Stimulated activated effector memory CD8-positive, alpha-beta T cell treated with anti-CD3 and anti-CD28 coated beads, Interleukin-12 subunit alpha, Interleukin-12 subunit beta, amount 100 ng/mL, for 72 hours (primary cell): ENCODE measurements at regions not wholly inside any gene's neighbourhood (a gene's known extent, or its start where the extent isn't known, plus 50 kb on each side); places are given as distances from the start of the nearest gene placed in this dataset.

Source experiments
- ATAC-seq: fragments of 150-1000 bp; cut with Tn5 transposase; 2 replicates; pipeline ENCODE4 v1.10.0; 2021
- DNase-seq, 2 donors: peaks; one replicate each; pipeline ENCODE4 v3.0.0; 2021 to 2022; ENCODE audit warnings: low spot score in 2 of 2
- H3K27ac Mint-ChIP-seq: one replicate; pipeline ENCODE4 v1.8.0; 2022; ENCODE audit warnings: mild to moderate bottlenecking, mixed read lengths
- H3K36me3 Mint-ChIP-seq: one replicate; pipeline ENCODE4 v1.8.0; 2022; ENCODE audit warnings: mild to moderate bottlenecking, mixed read lengths
- H3K4me1 Mint-ChIP-seq: one replicate; pipeline ENCODE4 v1.8.0; 2022; ENCODE audit warnings: mixed read lengths
- H3K4me3 Mint-ChIP-seq: one replicate; pipeline ENCODE4 v1.8.0; 2022; ENCODE audit warnings: mild to moderate bottlenecking, mixed read lengths
- H3K9me3 Mint-ChIP-seq: one replicate; pipeline ENCODE4 v1.8.0; 2022; ENCODE audit warnings: mixed read lengths

DNA sequence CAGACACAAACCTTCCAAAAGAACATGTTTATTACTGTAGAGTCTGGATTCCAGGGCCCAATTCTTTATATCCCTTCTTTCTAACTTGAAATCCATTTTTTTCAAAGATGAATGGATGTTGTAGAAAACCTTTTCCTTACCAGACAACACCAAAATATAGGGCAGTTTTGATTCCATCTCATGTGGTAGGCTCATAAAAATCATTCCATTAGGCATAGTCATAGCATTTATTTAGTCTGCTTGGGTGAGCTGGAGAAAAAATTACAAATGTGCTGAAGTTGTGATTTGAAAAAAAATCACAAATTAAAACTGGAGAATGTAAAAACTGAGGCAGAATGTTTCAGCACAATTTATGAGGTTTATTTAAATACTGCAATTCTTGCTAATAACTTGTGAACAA, 199.3 kb upstream of the TBC1D5 start:
- Mint-ChIP-seq H3K4me3 (no peak overlapping the region), H3K9me3 (no peaks in the 10 kb centered on the region), H3K4me1 (no peaks in the 10 kb centered on the region), H3K27ac (no peak overlapping the region), H3K36me3 (no peaks in the 10 kb centered on the region)
- no peak for ATAC-seq
- DNase-seq, result no peak

DNA sequence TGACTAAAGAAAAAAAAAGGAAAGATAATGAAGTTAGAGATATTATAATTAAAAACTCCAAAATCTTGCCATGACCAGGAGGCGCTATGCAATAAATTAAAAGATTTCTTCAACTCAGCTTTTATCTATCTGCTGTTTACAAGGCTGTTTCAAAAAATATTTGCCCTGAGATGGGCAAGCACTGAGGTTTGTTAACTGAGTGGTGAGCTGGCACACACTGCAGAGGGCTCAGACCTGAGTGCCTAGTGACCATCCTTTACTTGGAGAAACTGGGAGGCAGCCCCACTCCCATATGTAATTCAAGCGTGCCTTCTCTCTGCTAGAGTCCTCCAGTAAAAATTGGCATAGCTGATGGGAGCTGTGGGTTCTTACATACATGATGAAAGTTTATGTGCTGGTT, 198.7 kb upstream of the TBC1D5 start:
- DNase-seq (no peak), ATAC-seq (no peak)
- Mint-ChIP-seq H3K4me1 (no peaks in the 10 kb centered on the region), H3K4me3 (no peak overlapping the region), H3K9me3 (no peaks in the 10 kb centered on the region), H3K27ac (no peak overlapping the region), H3K36me3 (no peaks in the 10 kb centered on the region)

DNA sequence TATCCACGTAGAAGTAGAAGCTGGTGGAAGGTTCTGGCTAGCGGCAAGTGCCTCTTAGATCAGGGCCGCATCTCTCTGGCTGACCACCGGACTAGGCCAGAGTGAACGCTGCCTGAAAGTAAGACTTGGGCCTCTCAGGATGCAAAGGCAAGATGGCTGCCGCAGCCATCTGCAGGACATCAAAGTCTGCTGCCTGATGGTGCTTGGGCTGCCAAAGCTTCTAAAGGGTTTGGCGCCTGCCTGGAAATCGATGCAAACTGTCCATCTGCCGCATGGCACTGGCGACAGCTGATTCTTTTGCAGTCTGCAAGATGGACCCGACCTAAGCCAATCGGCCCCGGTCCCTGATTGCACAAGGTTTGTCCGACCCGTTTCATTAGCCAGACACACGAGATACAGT, 196.7 kb upstream of the TBC1D5 start:
- Mint-ChIP-seq H3K4me3 (no peak overlapping the region), H3K36me3 (no peaks in the 10 kb centered on the region), H3K9me3 (no peaks in the 10 kb centered on the region), H3K27ac (no peak overlapping the region), H3K4me1 (no peaks in the 10 kb centered on the region)
- no peak for ATAC-seq
- no peak for DNase-seq

DNA sequence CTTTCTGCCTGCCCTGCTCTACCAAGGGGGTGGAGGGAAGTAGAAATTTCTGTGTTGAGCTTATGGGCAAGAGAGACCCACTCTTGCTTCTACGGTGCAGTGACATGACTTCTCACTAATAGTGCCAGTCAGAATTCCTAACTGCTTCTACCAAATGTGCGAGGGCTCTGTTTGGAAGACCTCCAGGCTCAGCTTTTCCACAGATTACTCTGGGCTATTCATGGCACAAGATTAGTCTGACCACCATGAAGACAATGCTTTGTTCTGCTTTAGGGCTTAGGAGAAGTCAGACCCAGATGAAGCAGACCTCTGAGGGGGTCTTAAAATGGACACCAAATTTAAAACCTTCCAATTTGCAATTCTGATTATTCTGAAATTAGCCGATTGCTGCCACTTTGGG, 195.9 kb upstream of the TBC1D5 start:
- Mint-ChIP-seq H3K9me3 (no peaks in the 10 kb centered on the region), H3K27ac (no peak overlapping the region), H3K36me3 (no peaks in the 10 kb centered on the region), H3K4me3 (no peak overlapping the region), H3K4me1 (no peaks in the 10 kb centered on the region)
- DNase-seq, result no peak
- no peak for ATAC-seq

DNA sequence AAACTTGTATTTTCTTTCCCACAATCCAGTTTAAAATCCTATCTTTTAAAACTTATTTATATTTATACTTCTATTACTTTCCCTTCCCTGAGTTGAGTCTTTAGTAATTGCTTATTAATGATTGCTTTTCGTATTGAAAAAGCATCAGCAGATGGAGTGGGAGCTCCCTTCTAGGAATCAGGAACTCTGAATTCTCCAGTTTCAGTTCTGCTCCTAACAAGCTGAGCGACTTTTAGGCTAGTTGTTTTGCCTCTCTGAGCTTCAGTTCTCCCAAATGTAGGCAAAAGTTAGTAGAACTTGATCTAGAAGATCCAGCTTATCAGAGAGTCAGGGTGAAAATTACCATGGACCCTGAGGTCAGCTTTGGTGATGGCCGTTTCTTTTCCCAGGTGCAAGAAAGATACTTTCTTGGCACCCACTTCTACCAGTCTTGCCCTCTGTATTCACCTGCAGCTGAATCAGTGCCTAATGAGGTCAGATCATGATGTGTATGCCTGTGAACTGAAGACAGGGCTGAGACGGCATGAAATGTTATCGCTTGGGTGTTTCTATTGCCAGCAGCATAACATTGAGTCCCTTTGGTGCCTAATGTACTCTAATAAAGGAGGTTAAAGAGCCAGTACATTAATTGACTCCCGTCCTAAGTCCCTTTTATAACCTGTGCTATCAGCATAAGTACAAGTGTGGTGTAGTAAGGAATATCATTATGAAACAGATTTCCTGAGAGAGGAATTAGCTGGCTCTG, 194.5 kb upstream of the TBC1D5 start:
- ATAC-seq (no peak), DNase-seq (no peak)
- no peaks in the 10 kb centered on the region for H3K9me3 Mint-ChIP-seq
- H3K27ac Mint-ChIP-seq, result no peak overlapping the region
- H3K4me3 Mint-ChIP-seq, result no peak overlapping the region
- no peaks in the 10 kb centered on the region for H3K36me3 Mint-ChIP-seq
- no peaks in the 10 kb centered on the region for H3K4me1 Mint-ChIP-seq

DNA sequence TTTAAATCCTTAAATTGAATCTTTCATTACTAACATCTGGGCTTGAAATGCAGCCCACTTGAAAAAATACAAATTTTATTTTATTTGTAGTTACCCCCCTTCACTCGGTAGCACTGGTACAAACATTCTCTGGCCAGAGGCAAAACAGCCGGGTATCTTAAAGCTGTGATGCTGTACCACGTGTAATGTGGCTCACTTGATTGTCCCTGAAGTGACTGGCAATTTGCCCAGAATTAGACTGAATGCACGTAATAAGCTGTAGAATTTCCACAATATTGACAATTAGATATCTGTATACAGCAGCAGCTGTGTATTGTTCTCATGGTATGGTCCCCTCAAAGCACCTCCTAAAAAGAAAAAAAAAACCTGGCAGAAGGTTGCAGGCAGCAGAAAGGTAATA, 192.8 kb upstream of the TBC1D5 start:
- no peak overlapping the region for H3K4me3 Mint-ChIP-seq
- H3K9me3 Mint-ChIP-seq, result no peaks in the 10 kb centered on the region
- H3K4me1 Mint-ChIP-seq, result no peaks in the 10 kb centered on the region
- H3K36me3 Mint-ChIP-seq, result no peaks in the 10 kb centered on the region
- ATAC-seq (no peak), DNase-seq (no peak)
- no peak overlapping the region for H3K27ac Mint-ChIP-seq

DNA sequence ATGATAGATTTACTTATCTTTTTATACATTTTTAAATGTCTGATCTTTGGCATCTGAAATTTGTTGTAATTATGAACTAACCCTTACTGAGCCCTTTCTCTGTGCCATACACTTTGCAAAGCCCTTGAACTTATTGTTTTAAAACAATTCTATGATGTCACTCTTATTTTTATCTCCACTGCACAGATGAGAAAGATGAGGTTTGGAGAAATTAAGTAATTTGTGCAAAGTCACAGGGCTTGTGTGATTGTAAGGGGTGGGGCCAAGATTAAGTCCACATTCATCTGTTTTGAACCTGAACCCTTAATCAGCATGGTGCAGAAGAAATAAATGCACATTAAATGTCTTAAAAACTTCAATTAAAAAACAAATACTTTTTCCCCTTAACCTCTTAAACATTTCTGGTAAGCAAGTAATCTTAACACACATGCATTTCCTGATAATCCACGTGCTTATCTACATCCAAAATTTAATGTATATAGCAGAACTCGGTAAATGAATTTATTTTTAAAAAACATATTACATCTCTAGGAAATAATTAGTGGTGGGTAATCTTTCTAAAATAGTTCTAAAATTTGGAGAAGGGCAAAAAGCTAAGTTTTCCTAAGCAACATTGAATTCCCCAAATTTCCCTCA, 189.8 kb upstream of the TBC1D5 start:
- H3K36me3 Mint-ChIP-seq, result no peaks in the 10 kb centered on the region
- no peak for DNase-seq

DNA sequence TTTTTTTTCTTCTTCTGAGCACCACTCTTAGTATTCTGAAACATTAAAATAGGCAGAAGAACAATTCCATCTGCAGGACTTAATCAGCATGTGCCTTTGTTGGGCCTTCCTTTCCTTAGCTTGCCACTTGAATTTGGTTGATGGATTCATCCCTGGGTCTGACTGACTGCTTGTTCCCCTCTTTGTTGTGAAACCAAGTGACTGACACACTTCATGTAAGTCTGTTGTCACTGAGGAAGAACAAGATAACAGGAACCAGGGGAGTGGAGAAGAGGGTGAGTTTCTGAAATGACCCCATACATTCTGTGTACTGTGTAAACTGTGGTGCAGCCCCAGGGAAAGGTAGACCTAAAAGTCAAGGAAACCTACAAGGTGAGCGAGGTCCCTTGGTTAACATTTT, 188.7 kb upstream of the TBC1D5 start:
- ATAC-seq (no peak), DNase-seq (no peak)
- Mint-ChIP-seq H3K27ac (no peak overlapping the region), H3K36me3 (no peaks in the 10 kb centered on the region), H3K4me1 (no peaks in the 10 kb centered on the region), H3K4me3 (no peak overlapping the region), H3K9me3 (no peaks in the 10 kb centered on the region)

More for the DNA sequence above, 189.8 kb upstream of the TBC1D5 start:
- ATAC-seq, result no peak
- no peaks in the 10 kb centered on the region for H3K9me3 Mint-ChIP-seq
- H3K4me3 Mint-ChIP-seq, result no peak overlapping the region
- no peak overlapping the region for H3K27ac Mint-ChIP-seq
- H3K4me1 Mint-ChIP-seq, result no peaks in the 10 kb centered on the region

DNA sequence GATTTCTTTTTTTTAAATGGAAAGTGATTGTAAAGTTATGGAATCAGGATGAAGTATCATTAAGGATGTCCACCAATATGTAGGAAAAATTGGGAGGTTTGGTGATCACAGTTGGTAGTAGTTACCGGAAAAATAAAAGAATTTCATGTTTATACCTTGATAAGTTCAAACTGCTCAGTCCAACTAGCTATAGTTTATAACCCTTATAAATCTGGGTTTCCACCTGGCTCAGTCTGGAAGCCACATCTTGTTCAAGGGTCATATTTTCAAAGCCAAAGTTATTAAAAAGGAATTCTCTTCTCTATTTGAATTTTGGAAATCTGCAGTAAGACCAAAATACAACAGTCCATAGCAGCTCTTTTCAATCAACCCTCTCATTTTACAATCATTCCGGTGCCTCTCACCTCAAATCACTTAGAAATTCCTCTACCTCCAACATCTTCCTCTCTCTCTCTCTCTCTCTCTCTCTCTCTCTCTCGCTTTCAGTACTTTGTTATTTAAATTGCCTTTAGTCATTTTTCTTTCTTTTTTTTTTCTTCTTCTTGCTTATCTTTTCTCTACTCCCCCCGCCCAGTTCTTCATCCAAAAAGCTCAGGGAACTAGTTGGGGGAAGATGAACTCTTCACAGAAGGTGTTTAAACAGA, 186.2 kb upstream of the TBC1D5 start:
- Mint-ChIP-seq H3K36me3 (no peaks in the 10 kb centered on the region), H3K27ac (no peak overlapping the region), H3K4me3 (no peak overlapping the region), H3K4me1 (no peaks in the 10 kb centered on the region), H3K9me3 (no peaks in the 10 kb centered on the region)
- ATAC-seq (no peak), DNase-seq (no peak)

DNA sequence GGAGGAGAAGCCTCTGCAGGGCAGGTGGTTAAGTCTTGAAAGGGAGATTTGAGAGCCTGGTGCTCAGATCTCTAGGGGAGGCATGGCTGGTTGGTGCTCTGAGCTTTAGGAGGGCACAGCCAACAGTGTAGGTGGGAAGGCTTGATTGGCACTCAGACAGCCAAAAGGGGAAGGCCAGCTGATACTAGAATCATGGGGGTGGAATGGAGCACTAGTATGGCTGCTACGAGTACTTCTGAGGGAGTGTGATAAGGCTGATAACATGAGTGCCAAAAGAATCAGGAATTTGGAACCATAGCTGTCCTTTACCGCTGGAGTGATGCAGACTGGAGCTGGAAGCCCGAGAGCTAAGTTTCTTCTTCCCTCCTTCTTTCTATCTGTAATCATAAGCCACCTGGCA, 184.6 kb upstream of the TBC1D5 start:
- H3K36me3 Mint-ChIP-seq, result no peaks in the 10 kb centered on the region
- H3K27ac Mint-ChIP-seq, result no peak overlapping the region
- DNase-seq (no peak), ATAC-seq (no peak)
- H3K9me3 Mint-ChIP-seq, result no peaks in the 10 kb centered on the region
- H3K4me3 Mint-ChIP-seq, result no peak overlapping the region
- H3K4me1 Mint-ChIP-seq, result no peaks in the 10 kb centered on the region

DNA sequence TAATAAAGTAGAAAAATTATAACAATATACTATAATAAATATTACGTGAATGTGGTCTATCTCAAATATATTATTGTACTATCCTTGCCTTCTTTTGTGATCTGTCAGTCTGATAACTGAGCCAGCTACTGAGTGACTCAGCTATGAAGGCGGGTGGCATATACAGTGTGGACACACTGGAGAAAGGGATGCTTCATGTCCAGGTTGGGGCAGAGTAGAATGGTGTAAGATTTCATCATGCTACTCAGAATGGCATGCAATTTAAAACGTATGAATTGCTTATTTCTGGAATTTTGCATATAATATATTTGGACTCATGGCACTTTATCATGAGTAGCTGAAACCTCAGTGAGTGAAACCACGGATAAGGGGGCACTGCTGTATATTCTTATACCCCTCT, 172.9 kb upstream of the TBC1D5 start:
- ATAC-seq (no peak), DNase-seq (no peak)
- no peaks in the 10 kb centered on the region for H3K9me3 Mint-ChIP-seq
- no peak overlapping the region for H3K27ac Mint-ChIP-seq
- H3K4me3 Mint-ChIP-seq, result no peak overlapping the region
- no peaks in the 10 kb centered on the region for H3K36me3 Mint-ChIP-seq
- H3K4me1 Mint-ChIP-seq, result no peaks in the 10 kb centered on the region

DNA sequence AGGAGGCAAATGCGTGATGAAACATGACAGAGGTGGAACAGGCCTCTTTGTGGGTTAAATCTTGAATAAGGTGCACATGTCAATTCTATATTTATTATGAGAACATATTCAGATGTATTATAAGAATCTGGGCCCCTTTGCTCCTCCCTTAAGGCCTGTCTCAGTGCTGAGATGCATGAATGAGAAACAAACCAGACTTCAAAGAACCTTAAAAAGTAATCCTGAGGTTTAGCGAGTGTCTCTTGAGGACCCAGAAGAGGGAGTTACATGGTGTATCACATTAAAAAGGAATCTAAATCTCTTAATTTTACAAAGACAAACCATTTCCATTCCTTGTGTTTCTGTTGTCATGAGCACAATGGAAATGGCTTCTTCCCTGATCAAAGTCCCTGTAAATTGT, 170.9 kb upstream of the TBC1D5 start:
- DNase-seq, result no peak
- Mint-ChIP-seq H3K27ac (no peak overlapping the region), H3K9me3 (no peaks in the 10 kb centered on the region), H3K36me3 (no peaks in the 10 kb centered on the region), H3K4me1 (no peaks in the 10 kb centered on the region), H3K4me3 (no peak overlapping the region)
- no peak for ATAC-seq

DNA sequence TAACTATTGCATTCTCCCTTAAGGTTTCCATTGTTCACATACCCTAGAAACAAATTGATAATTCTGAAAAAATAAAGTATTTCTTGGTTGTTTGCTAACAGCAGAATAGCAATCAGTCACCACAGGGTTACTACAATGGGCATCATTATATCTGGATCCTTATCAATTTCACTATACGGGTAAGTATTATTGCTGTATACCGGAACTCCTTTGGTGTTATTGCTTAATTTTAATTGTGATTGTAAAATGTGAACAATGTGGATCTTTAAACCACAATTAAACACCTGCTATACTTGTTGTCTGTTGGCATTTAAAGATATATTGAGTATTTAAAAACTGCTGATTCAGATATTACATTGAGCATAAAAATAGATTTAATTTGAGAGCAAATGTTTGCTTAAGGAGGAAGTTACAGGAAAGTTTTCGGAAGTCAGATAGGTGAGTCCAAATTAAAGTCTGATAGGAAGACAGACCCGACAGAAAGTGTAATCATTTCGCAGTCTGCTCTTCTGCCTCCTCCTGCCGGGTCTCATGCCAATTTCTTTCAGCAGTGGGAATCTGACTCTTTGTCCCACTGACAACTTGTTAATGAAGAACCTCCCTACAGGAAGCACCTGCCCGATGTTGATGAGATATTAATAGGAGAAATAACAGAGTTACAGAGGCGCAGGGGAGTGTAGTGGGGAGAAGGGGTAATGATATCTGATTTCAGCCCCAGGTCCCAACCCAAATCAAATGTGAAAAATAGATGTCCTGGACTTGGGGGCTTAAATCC, 169.7 kb upstream of the TBC1D5 start:
- Mint-ChIP-seq H3K4me3 (no peak overlapping the region), H3K36me3 (no peaks in the 10 kb centered on the region), H3K27ac (no peak overlapping the region), H3K9me3 (no peaks in the 10 kb centered on the region), H3K4me1 (no peaks in the 10 kb centered on the region)
- DNase-seq, result no peak
- ATAC-seq, result no peak

DNA sequence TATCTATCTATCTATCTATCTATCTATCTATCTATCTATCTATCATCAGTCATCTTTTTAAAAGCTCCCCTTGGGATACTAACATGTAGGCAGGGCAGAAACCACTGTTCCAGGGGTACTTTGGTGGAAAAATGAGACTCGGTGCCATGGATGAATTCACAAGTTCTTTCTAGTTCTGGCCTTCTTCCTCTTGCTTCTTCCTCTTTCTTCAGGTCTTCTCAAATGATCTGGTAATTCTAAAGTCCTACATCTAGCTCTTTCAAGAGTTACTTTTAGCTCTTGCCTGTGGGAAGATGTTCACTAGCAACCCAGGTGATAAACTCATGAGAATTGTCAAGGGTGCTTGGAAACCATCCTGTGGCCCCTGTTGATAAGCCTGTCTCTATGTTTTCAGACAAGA, 168.5 kb upstream of the TBC1D5 start:
- no peaks in the 10 kb centered on the region for H3K36me3 Mint-ChIP-seq
- H3K27ac Mint-ChIP-seq, result no peak overlapping the region
- ATAC-seq, result no peak
- H3K9me3 Mint-ChIP-seq, result no peaks in the 10 kb centered on the region
- DNase-seq, result no peak
- H3K4me1 Mint-ChIP-seq, result no peaks in the 10 kb centered on the region
- no peak overlapping the region for H3K4me3 Mint-ChIP-seq

DNA sequence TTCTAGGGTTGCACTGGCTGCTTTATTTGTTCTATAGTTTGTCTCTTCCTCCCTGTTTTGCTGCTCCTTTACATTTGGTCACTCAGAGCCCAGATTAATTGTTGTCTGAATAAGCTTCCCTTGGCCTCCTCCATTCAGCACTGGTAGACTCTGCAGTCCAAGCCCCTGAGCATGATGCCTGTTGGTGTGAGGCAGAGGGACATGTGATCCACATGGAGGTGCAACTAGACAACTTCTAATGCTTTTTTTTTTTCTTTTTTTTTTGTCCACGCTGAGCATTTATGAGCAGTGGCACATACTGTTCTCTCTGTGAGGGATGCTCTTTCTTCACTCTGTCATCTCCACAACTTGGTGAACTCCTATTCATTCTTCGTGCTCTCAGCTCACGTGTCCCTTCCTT, 167.3 kb upstream of the TBC1D5 start:
- DNase-seq, result no peak
- H3K36me3 Mint-ChIP-seq, result no peaks in the 10 kb centered on the region
- H3K4me1 Mint-ChIP-seq, result no peaks in the 10 kb centered on the region
- no peak overlapping the region for H3K27ac Mint-ChIP-seq
- no peak for ATAC-seq
- H3K4me3 Mint-ChIP-seq, result no peak overlapping the region
- no peaks in the 10 kb centered on the region for H3K9me3 Mint-ChIP-seq
